Stimulated activated CD4-positive, alpha-beta T cell treated with anti-CD3 and anti-CD28 coated beads, Interleukin-1b, Interleukin-23, amount 100 ng/mL, for 24 hours (primary cell): ENCODE measurements at regions not wholly inside any gene's neighbourhood (a gene's known extent, or its start where the extent isn't known, plus 50 kb on each side); places are given as distances from the start of the nearest gene placed in this dataset.

Experiments used
- DNase-seq, 4 experiments: peaks; one replicate each; pipeline ENCODE4 v3.0.0-alpha.2; 2020; ENCODE audit warnings: low read depth in 4 of 4, low spot score in 1 of 4

DNA sequence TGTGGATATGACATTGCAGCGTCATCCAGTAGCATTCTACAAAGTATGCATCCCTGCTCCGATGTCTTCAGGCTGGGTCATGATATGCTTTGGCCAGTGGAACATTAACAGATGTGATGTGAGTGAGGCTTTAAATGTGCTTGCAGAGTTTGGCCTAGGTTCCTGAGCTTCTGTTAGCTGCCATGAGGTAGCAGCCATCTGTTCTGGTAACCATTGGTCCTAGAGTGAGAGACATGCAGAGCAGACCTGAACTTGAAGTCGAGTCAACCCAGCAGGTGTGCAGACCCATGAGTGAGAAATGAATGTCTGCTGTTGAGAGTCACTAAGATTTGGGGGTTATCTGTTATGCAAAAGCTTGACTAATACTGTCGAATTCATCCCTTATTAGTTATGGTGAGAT is 73.8 kb upstream of the NABP1 start:
- DNase-seq: no peak

- no peak for DNase-seq
Measured at GRCh38 chr2:191607096-191607495, 70.8 kb upstream of the NABP1 start.

DNA sequence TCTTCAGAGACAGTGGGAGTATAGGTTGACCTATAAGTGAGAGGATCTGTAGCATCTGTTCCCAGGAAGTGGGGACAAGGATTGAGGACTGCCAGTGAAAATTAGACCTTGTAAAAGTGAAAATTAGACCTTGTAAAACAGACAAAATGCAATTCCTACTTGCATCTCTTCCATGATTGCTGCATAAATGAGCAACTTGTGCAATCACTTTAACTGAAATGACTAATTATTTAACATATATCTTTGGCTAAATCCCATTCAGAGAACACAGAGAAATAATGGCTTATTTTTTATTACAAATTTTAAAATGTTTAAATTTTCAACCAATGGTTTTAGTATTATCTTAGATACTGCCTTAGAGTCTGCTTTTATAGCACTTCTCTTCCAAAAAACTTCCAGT is 67.2 kb upstream of the NABP1 start:
- DNase-seq: no peak

DNA sequence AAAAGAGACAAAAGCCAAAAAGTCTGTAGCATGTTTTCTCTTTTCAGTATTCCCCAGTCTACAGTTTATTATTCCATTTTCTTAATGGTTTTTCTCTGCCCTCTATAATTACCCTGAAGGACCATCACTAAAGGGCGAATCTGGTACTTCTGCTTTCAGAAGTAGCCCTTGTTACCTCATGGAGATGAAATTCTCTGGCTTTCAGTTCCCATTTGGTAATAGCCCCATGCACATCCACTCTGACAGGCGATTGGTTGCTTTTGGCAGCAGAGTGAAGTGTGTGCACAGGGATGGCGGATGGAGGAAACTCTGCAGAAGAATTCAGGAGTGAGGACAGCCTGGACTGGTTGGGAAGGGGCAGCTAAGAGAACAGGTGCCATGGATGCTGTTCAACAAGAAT is 66.3 kb upstream of the NABP1 start:
- DNase-seq: no peak

GRCh38 chr2:191612496-191612895 is 65.4 kb upstream of the NABP1 start:
- no peak for DNase-seq

DNA sequence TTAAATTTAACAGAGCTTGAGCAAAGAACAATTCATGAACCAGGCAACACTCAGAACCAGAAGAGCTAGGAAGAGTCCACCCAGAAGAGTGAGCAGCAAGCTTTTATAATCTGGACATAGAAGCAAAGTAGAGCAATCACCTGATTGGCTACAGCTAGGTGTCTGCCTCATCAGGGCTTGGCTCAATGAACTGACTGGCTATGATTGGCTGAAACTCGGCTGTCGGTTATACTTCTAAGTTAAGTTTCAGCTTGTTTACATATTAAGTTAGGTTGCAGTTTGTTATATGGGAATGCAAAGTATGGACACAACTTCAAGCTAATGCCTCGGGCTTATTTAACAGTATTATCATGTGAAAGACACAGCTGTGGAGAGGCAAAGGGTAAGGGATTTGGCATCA is 63.2 kb upstream of the NABP1 start:
- no peak for DNase-seq

- DNase-seq: no peak
Measured at GRCh38 chr2:191615596-191615995, 62.3 kb upstream of the NABP1 start.

- no peak for DNase-seq
Measured at GRCh38 chr2:191617575-191617974, 60.4 kb upstream of the NABP1 start.

DNA sequence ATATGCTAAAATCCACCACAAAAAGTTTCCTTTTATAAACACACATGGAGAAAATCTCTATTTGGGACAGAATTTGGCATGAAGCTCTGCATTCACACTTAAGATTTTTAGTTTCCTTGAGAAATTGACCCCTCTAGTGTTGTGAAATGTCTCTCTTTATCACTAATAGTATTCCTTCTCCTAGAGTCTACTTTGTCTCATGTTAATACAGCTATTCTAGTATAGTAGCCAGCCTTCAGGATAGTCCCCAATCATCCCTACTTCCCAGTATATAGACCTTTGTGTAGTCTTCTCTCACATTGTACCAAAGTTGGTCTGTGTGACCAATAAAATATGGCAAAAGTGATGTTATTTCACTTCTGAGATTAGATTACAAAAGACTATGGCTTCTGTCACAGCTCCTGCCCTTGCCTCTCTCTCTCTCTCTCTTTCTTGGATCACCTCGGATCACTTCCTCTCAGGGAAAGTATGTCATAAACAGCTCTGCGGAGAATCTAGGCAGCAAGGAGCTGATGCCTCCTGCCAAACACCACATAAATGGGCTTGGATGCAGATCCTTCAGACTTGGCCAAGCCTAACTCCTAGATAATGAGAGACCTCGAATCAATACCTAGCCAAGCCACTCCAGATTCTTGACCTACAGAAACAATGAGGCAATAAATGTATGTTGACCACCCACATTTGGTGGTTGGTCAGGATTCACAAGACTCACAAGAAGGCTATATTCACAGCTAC is 59.7 kb upstream of the NABP1 start:
- no peak for DNase-seq

DNA sequence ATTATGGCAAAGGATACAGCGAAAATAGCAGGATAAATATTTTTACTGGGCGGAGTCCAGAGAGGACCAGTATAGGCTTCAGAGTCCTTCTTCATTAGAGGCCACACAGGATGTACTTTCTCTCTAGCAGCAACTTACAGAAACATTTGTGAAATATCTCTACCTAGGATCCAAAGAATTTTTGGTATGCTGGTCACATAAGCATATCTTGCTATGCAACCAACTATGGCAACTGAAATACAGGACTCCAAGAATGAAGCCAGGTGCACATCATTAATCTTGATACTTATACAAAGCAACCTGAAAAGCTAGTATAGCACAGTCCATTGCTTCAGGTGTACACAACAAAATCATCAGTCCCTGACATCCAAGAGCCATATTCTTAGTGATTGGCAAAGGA is 59.1 kb upstream of the NABP1 start:
- DNase-seq: no peak

- DNase-seq: no peak
Measured at GRCh38 chr2:191620144-191620543, 57.8 kb upstream of the NABP1 start.

DNA sequence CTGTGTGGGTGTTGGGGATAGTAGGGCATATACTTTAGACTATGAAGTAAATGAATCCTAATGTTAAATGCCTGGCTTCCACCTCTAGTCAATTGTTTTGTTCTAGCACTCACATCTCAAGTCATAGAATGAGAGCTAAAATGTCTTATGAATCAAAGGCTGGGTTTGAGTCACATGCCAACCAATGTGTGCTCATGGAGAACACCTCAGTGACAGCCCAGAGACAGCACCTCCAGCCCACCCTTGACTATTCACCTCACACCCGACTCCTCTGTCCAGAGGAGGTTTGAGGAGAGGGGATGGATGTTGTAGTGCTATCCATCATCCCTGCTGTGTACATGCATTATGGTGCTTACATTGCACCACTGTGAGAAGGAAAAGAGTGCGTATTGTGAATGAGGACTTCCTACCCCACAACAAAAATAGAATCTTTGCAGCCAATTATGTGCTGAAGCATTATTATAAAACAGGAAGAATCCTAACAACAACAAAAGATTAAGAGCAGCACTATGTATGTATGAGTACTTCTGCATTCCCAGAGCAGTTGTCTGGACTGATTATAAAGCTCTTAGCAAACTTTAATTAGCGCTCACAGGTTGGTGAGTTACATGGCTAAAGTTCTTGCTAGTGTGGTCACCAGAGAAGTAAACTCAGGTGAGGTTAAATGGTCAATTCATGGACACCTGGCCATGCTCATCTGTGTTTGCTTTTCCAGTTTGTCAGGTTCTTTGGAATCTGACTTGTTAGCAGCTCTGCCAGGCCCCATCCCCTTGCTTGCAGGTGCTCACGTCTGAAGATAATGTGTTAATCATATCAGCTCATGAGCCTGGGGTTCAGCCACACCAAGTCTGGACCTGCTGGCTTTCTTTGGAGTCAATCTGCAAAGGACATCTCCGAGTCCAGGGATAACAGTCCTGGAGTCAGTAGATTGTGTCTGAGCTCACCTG is 55.3 kb upstream of the NABP1 start:
- no peak for DNase-seq

DNA sequence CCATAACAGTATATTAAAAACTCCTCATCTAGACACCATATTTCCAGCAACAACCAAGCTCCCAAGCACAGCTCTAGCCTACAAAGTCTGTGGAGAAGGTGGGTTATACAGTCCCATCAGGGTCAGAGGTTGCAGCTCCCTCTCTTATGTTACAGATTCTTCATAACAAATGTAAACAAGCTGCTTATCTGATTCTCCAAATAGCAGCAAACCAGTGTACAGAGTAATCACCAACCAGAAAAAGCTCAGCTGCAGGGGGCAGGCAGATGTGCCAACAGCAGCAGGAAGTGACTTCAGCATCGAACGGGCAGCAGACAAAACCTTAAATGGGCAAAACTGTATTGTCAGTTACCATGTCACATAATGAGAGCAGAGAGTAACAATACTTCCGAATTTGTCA is 52.9 kb upstream of the NABP1 start:
- DNase-seq: no peak

GRCh38 chr2:191625446-191625845 is 52.5 kb upstream of the NABP1 start:
- no peak for DNase-seq

GRCh38 chr2:191626497-191627151 is 51.3 kb upstream of the NABP1 start:
- DNase-seq: no peak

DNA sequence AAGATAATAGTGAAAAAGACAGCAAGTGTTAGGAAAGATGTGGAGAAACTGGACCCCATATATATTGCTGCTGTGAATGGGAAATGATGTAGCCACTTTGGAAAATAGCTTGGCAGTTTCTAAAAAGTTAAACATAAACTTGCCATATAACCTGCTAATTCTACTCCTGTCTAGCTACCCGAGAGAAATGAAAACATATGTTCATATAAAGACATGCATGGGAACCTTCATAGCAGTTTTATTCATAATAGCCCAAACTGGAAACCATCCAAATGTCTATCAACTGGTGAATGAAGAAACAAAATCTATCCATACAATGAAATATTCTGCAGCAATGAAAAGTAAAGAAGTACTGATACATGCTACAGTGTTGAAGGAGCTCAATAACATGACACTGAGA is 50.4 kb upstream of the NABP1 start:
- no peak for DNase-seq
